ENCODE measurements at regions not wholly inside any gene's neighbourhood (a gene's known extent, or its start where the extent isn't known, plus 50 kb on each side); places are given as distances from the start of the nearest gene placed in this dataset.

GRCh38 chr12:77745624-77746023 is 85.1 kb upstream of the NAV3 start:
- TF ChIP-seq CTCF (IDR thresholded peaks at IDR 0.05) (no peak), POLR2A (IDR thresholded peaks at IDR 0.05) (no peak)
